Fibroblast of skin of left quadriceps (primary cell): ENCODE measurements at regions not wholly inside any gene's neighbourhood (a gene's known extent, or its start where the extent isn't known, plus 50 kb on each side); places are given as distances from the start of the nearest gene placed in this dataset.

ENCODE experiments used
- DNase-seq, 2 experiments: peaks; one replicate each; pipeline ENCODE4 v3.0.0-alpha.2; 2013; ENCODE audit warnings: low read depth in 2 of 2

DNA sequence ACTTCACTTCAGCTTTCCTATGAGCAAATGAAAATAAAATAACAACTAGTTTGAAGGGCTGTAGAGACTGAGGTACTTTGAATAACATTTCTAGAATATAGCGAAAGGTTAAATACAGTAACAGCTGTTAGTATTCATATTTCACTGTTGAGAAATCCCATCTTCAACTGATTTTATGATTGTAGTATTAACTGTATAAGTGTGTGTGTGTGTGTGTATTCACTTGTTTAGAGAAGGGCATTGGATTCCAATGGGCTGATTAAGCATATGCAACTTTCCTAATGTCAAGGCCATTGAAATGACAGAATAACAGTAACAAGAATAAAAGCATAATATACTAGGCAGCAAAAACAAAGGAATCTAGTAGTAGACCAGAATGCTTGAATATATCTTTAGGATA, 957.5 kb upstream of the EPHA7 start:
- DNase-seq: no peak

DNA sequence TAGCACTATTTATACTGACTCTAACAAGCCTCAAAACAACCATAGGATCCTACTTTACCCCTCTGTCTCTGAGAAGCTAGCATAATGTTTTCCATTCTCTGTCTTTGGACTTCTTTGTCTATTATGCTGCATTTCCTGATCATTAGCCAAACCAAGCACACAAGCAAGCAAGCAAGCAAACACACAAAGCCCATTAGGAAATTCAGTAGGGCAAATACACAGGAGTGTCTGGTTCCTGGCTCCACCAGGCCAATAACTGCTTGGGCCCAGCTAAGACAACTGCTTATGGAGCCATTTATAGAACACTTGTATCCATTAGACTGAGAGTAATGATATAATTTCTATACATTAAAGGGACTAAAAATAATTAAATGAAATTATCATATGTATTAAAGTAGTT, 952.9 kb upstream of the EPHA7 start:
- DNase-seq: no peak

DNA sequence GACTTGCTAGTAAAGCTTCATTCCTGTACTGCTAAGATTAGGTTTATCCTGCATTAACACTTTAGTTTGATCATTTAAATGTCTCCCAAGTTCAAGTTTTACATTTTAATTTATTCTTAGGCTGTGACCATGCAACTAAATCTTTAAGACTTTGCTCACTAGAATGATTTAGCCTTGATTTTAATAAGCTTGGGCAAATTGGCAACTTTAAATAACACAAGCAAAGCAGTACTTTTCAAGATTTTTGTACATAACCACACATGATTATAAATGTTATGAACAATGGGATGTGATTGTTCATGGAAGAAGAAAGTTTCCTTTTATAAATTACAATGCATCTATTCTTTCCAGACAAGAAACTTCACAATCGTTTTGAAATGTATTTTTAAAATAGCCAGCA, 948.0 kb upstream of the EPHA7 start:
- no peak for DNase-seq

DNA sequence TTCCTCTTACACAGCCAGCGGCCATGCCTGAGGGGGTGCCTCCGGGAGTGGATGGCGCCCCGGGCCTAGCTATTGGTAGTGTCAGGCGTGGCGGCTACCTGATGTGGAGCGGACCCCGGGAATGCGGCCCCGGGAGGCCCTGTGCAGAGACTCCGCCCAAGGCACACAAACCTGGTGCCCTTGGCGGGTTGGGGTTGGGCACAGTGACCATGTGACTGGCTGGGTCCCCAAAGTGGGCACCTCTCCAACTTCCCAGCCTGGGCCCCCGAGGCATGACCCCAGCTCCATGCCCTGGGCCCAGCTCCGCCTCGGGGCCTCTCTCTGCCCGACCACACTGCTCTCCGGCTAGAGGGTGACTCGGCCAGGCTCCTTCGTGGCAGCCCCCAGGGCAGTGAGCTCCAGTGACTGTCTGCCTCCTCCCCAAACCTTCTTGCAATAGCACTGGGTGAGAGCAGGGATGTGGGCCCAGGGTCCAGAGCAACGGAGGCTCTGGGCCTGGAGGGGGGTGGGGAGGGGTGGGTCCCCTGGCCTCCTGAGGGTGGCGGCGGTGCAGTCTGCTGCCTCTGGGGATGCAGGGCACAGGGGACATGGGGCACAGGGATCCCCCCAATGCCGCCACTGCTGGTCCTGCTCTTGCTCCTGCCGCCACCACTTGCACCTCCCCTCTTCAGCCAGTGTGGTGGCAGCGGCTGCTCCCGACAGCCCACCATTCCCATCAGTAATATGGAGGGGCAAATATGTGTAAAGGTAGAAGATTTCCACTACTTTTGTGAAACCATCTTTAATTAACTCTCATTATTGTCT, 942.9 kb upstream of the EPHA7 start:
- no peak for DNase-seq

DNA sequence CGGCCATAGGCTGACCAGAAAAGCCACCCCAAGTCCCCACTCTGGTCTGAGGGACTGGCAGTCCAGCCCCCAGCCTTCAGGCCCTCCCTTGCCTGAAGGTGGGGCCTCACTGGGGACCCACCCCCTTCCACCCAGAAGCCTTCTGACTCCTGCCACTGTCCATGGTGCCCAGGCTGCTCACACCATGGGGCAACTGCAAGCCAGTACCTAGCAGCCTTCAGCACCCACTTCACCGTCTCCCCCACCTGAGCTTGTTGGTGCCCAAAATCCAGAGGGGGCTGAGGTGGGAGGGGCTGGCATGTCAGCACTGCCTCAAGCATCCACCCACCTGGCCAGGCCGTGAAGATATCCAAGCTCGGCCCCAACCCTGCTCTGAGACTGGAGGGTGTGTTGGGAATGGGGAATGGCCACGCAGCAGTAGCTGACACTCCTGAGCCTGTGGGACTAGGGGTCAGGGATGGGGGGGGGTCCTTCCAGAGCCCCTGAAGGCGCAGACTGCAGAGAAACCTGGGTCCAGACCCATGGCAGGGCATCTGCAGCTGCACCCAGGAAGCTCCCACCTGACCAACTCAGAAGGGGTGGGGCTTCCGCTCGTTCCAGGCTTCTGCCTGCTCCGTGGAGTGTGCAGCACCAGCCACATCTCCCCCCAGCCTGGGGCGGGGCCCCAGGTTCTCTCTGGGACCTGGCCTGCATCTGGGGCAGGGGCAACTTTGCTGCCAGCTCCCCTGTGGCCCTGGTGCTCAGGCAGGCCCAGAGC, 942.1 kb upstream of the EPHA7 start:
- no peak for DNase-seq

DNA sequence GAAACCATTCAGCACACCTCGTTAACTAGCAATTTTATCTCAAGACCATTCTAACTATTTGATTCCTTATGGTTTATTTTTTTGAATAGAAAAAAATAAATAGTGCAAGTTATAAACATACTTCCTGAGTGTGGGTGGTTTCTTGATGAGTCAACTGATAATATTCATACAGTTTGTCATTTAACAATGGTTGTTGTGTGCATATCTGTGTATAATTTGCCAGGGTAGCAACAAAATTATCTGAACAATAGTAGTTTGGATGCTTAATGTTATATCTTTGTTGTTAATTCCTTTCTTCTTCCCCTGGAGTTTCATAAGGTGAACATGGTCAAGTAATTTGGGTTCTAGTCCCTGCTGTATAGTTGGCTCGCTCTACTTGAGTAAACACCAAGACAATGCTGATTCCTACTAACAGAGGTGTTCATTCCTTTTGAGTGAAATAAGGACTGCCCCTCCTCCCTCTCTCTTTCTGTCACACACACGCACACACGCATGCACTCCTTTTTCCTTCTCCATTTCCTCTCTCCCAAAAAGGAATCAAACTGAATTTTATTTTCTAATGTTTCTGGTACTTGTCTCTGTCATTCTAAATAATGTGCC, 938.1 kb upstream of the EPHA7 start:
- DNase-seq: no peak

DNA sequence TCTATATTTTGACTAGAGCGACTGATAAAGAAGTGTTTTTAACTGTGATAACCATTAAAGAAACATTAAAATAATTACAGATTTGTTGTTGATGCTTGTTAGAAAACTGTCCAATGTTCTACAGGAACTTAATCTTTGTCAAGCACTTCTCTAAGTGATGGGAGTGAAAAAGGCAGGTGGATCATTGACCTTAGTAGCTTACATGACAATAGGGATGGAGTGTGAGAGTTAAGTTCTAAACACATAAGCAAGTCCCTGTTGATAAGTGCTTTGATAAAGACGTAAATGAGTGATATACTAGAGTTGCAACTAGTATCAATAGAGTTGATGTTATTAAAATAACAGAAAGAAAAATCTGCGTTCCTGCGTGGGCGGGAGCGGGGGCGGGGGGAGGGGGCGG, 931.5 kb upstream of the EPHA7 start:
- DNase-seq: no peak

DNA sequence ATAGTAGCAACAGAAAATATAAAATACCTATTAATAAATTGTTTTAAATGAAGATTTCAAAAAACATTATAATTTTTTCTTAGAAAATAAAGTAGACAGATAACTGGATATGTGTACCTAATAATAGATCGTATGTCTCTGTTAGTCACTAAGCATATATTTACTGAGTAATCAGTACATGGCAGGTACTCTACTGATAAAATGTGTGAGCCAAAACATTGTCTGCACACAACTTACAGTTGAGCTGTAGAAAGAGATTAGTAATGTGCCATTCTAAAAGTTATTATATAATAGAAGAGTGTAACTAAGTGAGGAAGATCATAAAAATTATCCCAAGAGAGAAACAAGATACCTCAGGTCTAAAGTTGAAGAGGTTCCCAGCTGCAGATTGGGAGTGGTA, 929.9 kb upstream of the EPHA7 start:
- no peak for DNase-seq

DNA sequence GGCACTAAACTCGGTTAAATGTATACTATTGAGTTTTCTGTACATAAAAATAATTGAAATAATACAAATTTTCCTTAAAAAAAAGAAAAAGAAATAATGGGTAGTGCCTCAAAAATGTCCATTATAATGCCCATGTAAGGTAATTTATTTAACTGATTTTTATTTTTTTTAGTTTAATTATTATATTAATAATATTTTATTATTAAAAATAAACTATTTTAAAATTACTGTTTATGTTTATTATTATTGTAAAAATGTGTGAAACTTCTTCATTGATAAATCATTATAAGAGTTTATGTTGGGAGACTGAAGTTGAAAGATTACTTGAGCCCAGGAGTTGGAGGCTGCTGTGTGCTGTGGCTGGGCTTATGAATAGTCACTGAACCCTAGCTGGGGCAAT, 925.5 kb upstream of the EPHA7 start:
- no peak for DNase-seq

DNA sequence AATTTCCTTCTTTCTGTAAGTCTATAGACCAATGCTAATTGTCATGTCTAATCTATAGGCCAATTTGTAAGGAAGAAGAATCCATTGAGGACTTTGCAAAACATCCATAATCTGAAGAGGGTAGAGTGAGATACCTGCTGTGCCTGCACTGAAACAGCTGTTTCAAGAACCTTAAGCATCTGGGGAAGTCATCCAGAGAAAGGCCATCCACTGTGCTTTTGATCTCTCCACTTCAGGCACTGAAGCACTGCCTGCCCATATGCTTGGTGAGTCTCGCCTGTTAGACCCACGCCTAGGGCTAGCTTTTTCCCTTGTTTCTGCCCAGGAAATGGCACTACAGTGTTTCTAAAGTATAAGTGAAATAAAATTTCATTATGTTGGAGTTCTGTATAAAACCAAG, 921.8 kb upstream of the EPHA7 start:
- DNase-seq: no peak

DNA sequence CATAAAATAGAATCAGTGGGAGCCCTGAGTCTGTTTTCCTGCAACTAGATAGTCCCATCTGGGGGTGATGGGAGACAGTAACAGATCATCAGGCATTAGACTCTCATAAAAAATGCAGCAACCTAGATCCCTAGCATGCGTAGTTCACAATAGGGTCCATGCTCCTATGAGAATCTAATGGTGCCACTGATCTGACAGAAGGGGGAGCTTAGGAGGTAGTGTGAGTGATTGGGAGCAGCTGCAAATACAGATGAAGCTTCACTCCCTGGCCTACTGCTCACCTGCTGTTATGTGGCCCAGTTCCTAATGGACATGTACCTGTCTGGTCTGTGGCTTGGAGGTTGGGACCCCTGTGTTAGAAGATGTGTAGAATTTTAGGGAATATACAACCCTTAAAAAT, 904.5 kb upstream of the EPHA7 start:
- DNase-seq: no peak

DNA sequence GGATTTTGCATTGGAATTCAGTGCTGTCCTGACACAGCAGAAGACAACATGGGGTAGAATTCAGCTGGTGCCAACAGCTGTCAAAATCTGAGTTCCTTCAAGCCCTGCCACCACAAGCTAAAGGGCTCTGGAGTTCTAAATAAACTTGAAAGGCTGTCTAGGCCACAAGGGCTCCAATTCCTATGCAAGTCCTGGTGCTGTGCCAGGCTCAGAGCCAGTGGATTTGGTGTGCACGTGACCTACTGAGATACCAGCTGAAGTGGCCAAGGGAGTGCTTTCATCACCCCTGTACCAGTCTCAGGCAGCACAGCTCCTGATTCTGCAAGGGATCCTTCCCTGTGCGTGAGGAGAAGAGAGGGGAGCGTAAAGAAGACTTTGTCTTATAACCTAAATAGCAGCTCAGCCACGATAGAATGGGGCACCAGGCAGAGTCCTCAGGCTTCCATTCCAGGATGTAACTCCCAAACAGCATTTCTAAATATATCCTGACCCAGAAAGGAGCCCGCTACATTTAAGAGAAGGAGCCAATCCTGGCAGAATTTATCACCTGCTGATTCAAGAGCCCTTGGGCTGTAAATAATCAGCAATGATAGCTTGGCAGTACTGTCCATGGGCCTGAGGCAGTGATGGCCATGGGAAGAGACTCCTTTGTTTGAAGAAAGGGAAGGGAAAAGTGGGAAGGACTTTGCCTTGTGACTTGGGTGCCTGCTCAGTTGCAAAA, 881.2 kb upstream of the EPHA7 start:
- no peak for DNase-seq

DNA sequence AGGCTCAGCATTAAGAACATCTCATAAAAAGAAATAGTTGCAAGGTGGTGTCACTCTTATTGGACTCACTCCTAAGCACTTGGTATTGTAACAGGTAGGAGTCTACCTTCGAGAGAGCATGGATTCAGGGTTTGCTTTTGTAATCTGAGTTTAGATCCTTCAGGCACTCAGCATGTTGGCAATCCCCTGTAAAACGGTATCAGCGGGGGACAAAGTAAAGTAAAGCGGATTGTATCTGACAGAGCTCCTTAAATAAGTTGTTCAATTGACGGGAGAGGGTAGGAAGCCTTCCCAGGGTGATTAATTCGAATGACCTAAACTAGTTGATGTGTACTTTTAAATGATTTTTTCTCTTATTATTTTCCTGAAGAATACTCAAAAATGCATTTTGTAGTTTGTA, 869.8 kb upstream of the EPHA7 start:
- DNase-seq: no peak

DNA sequence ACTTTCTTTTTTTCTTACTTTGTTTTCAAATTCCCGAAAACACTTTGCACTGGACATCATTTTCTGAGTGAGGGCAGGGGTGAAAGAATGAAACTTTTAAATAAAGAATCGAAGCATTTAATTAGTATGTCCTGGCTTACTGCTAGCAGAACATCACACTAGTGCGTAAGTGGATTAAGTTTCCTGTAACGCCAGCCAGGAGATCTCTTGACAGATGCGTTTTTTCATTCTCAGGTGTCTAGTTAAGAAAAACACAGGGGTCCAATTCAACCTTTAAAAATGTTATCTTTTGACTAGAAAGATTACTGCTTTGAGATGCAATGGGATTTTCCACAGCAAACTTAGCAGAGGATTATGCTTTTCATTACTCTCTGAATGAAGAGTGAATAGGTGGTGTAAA, 858.8 kb upstream of the EPHA7 start:
- no peak for DNase-seq

DNA sequence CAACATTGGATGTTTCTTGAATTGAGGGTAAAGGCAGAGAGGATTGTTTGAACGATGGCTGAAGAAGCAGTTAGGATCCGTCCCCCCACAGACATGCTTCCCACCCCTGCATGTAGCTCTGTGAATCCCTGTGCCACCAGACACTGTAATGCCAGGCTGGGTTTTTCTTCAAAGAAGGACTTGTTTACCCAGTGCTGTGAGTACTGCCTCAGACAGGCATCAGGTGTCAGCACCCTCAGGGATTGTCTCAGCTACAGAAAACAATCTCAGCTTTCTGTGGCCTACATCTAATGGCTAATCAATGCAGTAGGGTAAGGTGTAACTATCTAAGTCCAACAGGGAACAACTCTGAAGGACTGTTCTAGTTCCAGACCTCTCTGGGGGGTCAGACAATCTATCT, 853.0 kb upstream of the EPHA7 start:
- DNase-seq: no peak

DNA sequence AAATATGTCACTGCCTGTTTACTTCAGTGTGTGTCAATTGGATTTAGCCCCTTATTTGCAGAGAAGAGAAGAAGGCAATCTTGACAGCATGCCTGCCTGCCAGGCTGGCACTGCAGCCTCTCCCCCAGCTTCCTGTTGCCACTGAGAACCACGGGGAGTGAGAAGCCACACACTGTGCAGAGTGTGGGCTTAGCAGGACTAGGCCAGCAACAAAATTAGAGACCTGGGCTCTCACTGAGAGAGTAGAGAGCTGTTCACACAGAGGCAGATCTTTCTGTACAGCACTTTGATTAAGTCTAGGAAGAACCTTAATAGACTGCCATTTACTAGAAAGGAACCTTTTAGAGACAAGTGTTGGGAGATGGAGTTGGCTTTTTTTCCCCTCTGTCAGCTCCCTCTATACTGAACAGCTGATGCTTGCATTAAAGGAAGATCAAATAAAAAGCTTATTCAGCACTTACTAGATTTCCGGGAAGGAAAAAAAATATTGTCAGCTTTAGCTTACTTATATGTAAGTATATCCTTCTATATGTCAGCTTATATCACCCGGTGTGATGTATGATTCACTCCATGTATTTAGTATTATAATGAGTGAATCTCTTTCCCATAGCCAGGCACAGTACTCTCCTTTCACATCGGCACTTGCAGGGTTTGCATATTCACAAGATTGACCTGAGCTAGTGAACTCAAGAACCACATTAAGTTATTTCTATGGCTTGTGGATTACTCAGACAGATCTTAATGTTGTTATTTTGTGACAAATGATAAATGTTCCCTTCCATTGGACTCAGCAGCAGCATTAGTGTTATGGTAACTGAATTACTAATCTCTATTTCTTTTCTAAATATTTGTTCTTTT, 851.0 kb upstream of the EPHA7 start:
- DNase-seq: no peak

DNA sequence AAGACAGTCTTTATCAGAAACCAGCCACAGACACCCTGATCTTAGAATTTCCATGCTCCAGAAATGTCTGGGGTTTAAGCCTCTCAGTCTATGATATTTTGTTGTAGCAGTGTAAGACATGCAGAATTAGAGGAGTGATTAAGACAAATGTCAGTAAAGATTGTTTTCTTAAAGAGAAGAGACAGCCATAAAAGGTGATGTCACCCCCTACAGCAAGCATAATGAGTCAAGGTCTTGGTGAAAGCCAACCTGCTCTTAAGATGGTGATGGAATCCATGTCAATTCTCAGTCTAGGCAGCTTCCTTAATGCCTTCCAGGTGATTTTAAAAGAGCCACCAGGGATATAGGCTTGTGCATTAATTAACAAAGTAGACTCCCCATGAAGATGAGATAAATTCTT, 849.9 kb upstream of the EPHA7 start:
- DNase-seq: no peak

DNA sequence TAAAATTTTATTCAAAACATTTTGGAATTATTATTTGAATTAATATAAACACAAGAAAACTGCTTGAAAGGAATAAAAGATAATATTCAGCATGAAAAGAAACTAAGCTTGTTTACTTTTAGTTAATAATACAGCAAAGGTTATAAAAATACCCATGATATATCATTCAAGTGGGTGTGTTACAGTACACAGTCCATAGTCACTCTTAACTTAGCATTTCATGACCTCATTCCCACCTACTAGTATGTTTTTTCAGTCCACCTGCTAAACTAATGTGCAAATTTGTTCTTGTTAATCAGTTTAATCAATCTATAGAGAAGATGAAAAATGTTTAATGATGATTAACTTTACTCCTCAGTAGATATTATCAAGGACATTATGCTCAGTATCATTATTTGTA, 841.4 kb upstream of the EPHA7 start:
- DNase-seq: no peak

DNA sequence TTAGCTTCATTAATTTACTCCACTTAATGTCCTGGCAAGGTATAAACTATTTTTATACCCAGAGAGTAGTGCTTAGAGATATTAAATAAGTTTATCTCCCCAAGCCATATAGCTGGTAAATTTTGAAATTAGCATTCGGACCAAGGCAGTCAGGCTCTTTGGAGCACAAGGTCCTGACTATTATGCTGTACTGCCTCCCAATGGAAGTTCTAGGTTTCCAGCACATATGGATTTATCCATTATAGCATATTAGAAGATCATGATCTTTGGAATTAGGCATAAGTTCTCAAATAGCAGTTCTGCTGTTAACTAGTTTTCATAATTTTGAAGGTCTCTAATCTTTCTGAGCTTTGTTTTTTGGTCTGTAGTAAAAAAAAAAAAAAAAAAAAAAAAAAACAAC, 835.3 kb upstream of the EPHA7 start:
- no peak for DNase-seq

DNA sequence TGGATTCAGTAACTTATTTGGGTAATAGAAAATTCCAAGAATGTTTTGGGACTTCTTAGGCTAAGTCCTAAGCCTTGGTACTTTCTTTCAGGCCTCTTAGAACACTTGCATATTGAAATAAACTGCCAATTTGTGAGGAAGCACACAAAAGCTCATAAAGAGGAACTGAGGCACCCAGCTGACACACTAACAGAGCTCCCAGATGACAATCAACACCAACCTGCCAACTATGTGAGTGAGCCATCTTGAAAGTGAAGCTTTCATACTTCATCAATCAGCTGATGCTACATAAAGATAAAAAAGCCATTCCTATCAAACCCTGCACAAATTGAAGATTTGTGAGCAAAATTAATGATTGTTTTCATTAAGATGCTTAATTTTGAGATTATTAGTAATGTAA, 832.5 kb upstream of the EPHA7 start:
- DNase-seq: no peak

DNA sequence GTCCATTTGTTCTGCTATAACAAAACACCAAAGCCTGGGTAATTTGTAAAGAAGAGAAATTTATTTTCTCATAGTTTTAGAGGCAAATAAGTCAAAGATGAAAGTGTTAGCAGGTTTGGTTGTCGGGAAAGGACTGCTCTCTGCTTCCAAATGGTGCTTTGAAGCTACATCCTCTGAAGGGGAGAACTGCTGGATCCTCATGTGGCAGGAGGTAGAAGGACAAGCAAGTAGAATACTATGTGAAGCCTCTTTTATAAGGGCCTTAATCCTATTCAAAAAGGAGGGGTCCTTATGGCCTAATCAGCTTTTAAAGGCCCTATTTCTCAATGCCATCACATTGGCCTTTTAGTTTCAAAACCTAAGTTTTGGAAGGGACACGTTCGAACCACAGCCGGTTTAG, 826.0 kb upstream of the EPHA7 start:
- no peak for DNase-seq

DNA sequence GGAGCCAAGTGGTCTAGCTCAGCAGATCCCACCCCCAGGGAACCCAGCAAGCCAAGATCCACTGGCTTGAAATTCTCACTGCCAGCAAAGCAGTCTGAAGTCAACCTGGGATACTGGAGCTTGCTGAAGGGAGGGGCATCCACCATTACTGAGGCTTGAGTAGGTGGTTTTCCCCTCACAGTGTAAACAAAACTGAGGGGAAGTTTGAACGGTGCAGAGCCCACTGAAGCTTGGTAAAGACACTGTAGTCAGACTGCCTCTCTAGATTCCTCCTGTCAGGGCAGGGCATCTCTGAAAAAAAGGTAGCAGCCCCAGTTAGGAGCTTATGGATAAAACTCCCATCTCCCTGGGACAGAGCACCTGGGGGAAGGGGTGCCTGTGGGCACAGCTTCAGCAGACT, 819.5 kb upstream of the EPHA7 start:
- no peak for DNase-seq
